H9 (cell line): ENCODE measurements at regions not wholly inside any gene's neighbourhood (a gene's known extent, or its start where the extent isn't known, plus 50 kb on each side); places are given as distances from the start of the nearest gene placed in this dataset.

Source experiments
- DNase-seq: peaks from one replicate; pipeline ENCODE4 v3.0.0-alpha.2; 2017
- H2AFZ ChIP-seq: one replicate; pipeline ENCODE4 v1.6.1; 2013; ENCODE audit warnings: mild to moderate bottlenecking, low read length, control low read depth, moderate library complexity
- H2AK5ac ChIP-seq: 2 replicates; pipeline ENCODE4 v1.6.1; 2013; ENCODE audit warnings: low read length, control low read depth, mixed read lengths; ENCODE audit not compliant: insufficient read length
- H2BK120ac ChIP-seq: one replicate; pipeline ENCODE4 v1.6.1; 2013; ENCODE audit warnings: low read depth, mild to moderate bottlenecking, low read length, control low read depth, inconsistent platforms; ENCODE audit not compliant: poor library complexity, severe bottlenecking
- H2BK12ac ChIP-seq: 2 replicates; pipeline ENCODE4 v1.6.1; 2013; ENCODE audit warnings: low read length, control low read depth, mixed read lengths, low read depth; ENCODE audit not compliant: insufficient read length
- H2BK15ac ChIP-seq: 2 replicates; pipeline ENCODE4 v1.6.1; 2013; ENCODE audit warnings: low read depth, low read length, control low read depth
- H2BK20ac ChIP-seq: one replicate; pipeline ENCODE4 v1.6.1; 2013; ENCODE audit warnings: low read depth, mild to moderate bottlenecking, low read length, control low read depth, inconsistent platforms; ENCODE audit not compliant: poor library complexity, severe bottlenecking
- H2BK5ac ChIP-seq: 2 replicates; pipeline ENCODE4 v1.6.1; 2013; ENCODE audit warnings: low read length, control low read depth, mixed read lengths; ENCODE audit not compliant: insufficient read length
- H3K14ac ChIP-seq: 2 replicates; pipeline ENCODE4 v1.6.1; 2013; ENCODE audit warnings: low read length, control low read depth; ENCODE audit not compliant: insufficient read depth
- H3K18ac ChIP-seq: 2 replicates; pipeline ENCODE4 v1.6.1; 2013; ENCODE audit warnings: low read depth, mild to moderate bottlenecking, mixed read lengths, low read length, control low read depth; ENCODE audit not compliant: insufficient read length
- H3K23ac ChIP-seq: 2 replicates; pipeline ENCODE4 v1.6.1; 2013; ENCODE audit warnings: low read length, control low read depth, mixed read lengths, low read depth; ENCODE audit not compliant: insufficient read length
- H3K23me2 ChIP-seq: 2 replicates; pipeline ENCODE4 v1.6.1; 2013; ENCODE audit warnings: low read depth, mild to moderate bottlenecking, mixed read lengths, low read length, control low read depth; ENCODE audit not compliant: insufficient read length, poor library complexity, severe bottlenecking
- H3K27ac ChIP-seq: 2 replicates; pipeline ENCODE4 v1.5.1; 2013; ENCODE audit warnings: low read length, control low read depth, mixed read lengths, low read depth; ENCODE audit not compliant: insufficient read length
- H3K27me3 ChIP-seq: 2 replicates; pipeline ENCODE4 v1.6.1; 2013; ENCODE audit warnings: low read length, control low read depth, inconsistent platforms; ENCODE audit not compliant: insufficient read depth
- H3K4ac ChIP-seq: 2 replicates; pipeline ENCODE4 v1.6.1; 2013; ENCODE audit warnings: low read depth, mild to moderate bottlenecking, control low read depth, inconsistent platforms, low read length, moderate library complexity
- H3K4me1 ChIP-seq: 2 replicates; pipeline ENCODE4 v1.6.1; 2013; ENCODE audit warnings: low read length, control low read depth, inconsistent platforms; ENCODE audit not compliant: insufficient read depth
- H3K4me2 ChIP-seq: 2 replicates; pipeline ENCODE4 v1.6.1; 2013; ENCODE audit warnings: low read length, control low read depth, mixed read lengths; ENCODE audit not compliant: insufficient read length, insufficient read depth
- H3K56ac ChIP-seq: 2 replicates; pipeline ENCODE4 v1.6.1; 2013; ENCODE audit warnings: low read depth, mild to moderate bottlenecking, mixed read lengths, low read length, control low read depth; ENCODE audit not compliant: insufficient read length
- H3K79me1 ChIP-seq: 2 replicates; pipeline ENCODE4 v1.6.1; 2013; ENCODE audit warnings: low read depth, mild to moderate bottlenecking, moderate library complexity, low read length, control low read depth, inconsistent platforms; ENCODE audit not compliant: insufficient read depth, poor library complexity, severe bottlenecking
- H3K79me2 ChIP-seq: 2 replicates; pipeline ENCODE4 v1.6.1; 2013; ENCODE audit warnings: low read length, control low read depth, inconsistent platforms; ENCODE audit not compliant: insufficient read depth
- H3K9ac ChIP-seq: 2 replicates; pipeline ENCODE4 v1.6.1; 2013; ENCODE audit warnings: low read length, control low read depth, mixed read lengths; ENCODE audit not compliant: insufficient read length; ENCODE audit errors: extremely low read depth
- H3K9me3 ChIP-seq: one replicate; pipeline ENCODE4 v1.6.1; 2013; ENCODE audit warnings: low read depth, low read length, inconsistent platforms; ENCODE audit not compliant: control insufficient read depth
- H3T11ph ChIP-seq: one replicate; pipeline ENCODE4 v1.6.1; 2013; ENCODE audit warnings: mild to moderate bottlenecking, low read length, control low read depth, inconsistent platforms
- H4K20me1 ChIP-seq: one replicate; pipeline ENCODE4 v1.6.1; 2013; ENCODE audit not compliant: control insufficient read depth, insufficient read length, insufficient read depth
- H4K5ac ChIP-seq: 2 replicates; pipeline ENCODE4 v1.6.1; 2013; ENCODE audit warnings: low read depth, mild to moderate bottlenecking, mixed read lengths, low read length, control low read depth; ENCODE audit not compliant: insufficient read length
- H4K8ac ChIP-seq: replicated peaks from 2 replicates; pipeline ENCODE4 v1.6.1; 2013; ENCODE audit warnings: low read length, control low read depth, mixed read lengths, low read depth; ENCODE audit not compliant: insufficient read length
- H4K91ac ChIP-seq: 2 replicates; pipeline ENCODE4 v1.6.1; 2013; ENCODE audit warnings: low read depth, mild to moderate bottlenecking, moderate library complexity, mixed read lengths, low read length, control low read depth; ENCODE audit not compliant: insufficient read length
- H3K27ac Mint-ChIP-seq, 3 experiments: 2 replicates in 2 of 3; 3 replicates in 1 of 3; pipeline ENCODE4 v1.8.0; 2020 to 2021; ENCODE audit warnings: mixed read lengths in 3 of 3, mild to moderate bottlenecking in 1 of 3, moderate library complexity in 1 of 3
- H3K27me3 Mint-ChIP-seq: 2 replicates; pipeline ENCODE4 v1.8.0; 2021; ENCODE audit warnings: low read depth, mild to moderate bottlenecking, moderate library complexity, mixed read lengths
- H3K36me3 Mint-ChIP-seq, 3 experiments: 2 replicates in 2 of 3; 3 replicates in 1 of 3; pipeline ENCODE4 v1.8.0; 2020 to 2021; ENCODE audit warnings: low read depth in 3 of 3, mixed read lengths in 3 of 3; ENCODE audit not compliant: insufficient read depth in 1 of 3
- H3K4me1 Mint-ChIP-seq, 2 experiments: 2 replicates each; pipeline ENCODE4 v1.8.0; 2020; ENCODE audit warnings: mixed read lengths in 2 of 2
- H3K4me3 Mint-ChIP-seq, 2 experiments: 2 replicates in 1 of 2; 3 replicates in 1 of 2; pipeline ENCODE4 v1.8.0; 2020 to 2021; ENCODE audit warnings: mild to moderate bottlenecking in 2 of 2, mixed read lengths in 2 of 2, moderate library complexity in 1 of 2
- H3K9me3 Mint-ChIP-seq, 2 experiments: 2 replicates in 1 of 2; 3 replicates in 1 of 2; pipeline ENCODE4 v1.8.0; 2020; ENCODE audit warnings: mild to moderate bottlenecking in 2 of 2, mixed read lengths in 2 of 2, moderate library complexity in 1 of 2
- WGBS: extraction: QIAGEN DNeasy Blood & Tissue Kit; methylation state at CpG from one replicate; pipeline ENCODE4 v1.1.7; 2013; ENCODE audit warnings: missing lambda C conversion rate, low lambda C conversion rate, mixed read lengths; ENCODE audit not compliant: insufficient read length; ENCODE audit errors: extremely low coverage; 5-methylcytosine and 5-hydroxymethylcytosine counted together
- TF ChIP-seq, protein P1 (sequence below): fragments of 200-600 bp; sonication (generic); conservative IDR thresholded peaks from 3 replicates; pipeline ENCODE4 v1.8.0; 2021; ENCODE audit warnings: antibody characterized with exemption, mild to moderate bottlenecking

DNA sequence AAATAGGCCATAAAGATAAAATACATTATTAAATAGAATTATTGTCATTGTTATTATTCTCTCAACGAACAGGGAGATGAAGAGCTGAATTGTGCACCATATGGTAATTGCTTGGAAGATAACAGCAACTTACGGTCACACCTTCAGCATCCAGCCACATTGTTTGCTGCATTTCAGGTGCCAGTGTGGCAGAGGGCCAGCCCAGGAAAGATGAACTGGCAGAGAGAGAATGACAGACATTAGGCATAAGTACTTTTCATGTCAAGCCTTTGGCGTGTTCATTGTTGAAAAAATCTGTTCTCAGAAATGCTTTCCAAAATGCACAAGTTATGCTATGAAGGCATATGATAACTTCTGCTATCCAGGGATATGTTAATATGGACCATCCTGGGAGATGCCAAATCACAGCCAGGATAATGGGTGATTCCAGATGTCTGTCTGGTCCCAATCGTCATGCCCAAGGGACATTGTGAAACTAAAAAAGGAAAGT is 748.6 kb upstream of the PIK3C3 start:
- no peak overlapping the region for H3K18ac ChIP-seq
- Mint-ChIP-seq H3K9me3 (no peaks in the 10 kb centered on the region), H3K4me1 (peaks cover 3 to 5% of the 10 kb centered on the region in 2 experiments; a peak in 2 of 4 replicates), H3K4me3 (no peak overlapping the region), H3K36me3 (no peaks in the 10 kb centered on the region), H3K27me3 (no peaks in the 10 kb centered on the region), H3K27ac (peak overlapping the region in 1 of 3 experiments; percentile 48; a peak in 1 of 7 replicates)
- DNase-seq, result no peak
- no peaks in the 10 kb centered on the region for H4K20me1 ChIP-seq
- H2BK120ac ChIP-seq, result no peak overlapping the region
- no peak overlapping the region for H3K27ac ChIP-seq
- no peaks in the 10 kb centered on the region for H3K79me1 ChIP-seq
- H4K91ac ChIP-seq, result no peak overlapping the region
- no peak overlapping the region for H4K8ac ChIP-seq
- no peaks in the 10 kb centered on the region for H3K23me2 ChIP-seq
- no peak overlapping the region for H3K9ac ChIP-seq
- no peak overlapping the region for H2BK5ac ChIP-seq
- no peak overlapping the region for H4K5ac ChIP-seq
- no peak overlapping the region for H2BK20ac ChIP-seq
- no peak overlapping the region for H3K14ac ChIP-seq
- H2BK12ac ChIP-seq, result no peak overlapping the region
- no peaks in the 10 kb centered on the region for H3K9me3 ChIP-seq
- H3K23ac ChIP-seq, result no peak overlapping the region
- H2AFZ ChIP-seq, result no peak overlapping the region
- H3K4ac ChIP-seq, result no peak overlapping the region
- no peak overlapping the region for H3K56ac ChIP-seq
- H2BK15ac ChIP-seq, result no peak overlapping the region
- H3T11ph ChIP-seq, result no peak overlapping the region
- no CpG with 5 or more reads among the region's 4 CpGs for WGBS
- TF ChIP-seq, protein P1, sequence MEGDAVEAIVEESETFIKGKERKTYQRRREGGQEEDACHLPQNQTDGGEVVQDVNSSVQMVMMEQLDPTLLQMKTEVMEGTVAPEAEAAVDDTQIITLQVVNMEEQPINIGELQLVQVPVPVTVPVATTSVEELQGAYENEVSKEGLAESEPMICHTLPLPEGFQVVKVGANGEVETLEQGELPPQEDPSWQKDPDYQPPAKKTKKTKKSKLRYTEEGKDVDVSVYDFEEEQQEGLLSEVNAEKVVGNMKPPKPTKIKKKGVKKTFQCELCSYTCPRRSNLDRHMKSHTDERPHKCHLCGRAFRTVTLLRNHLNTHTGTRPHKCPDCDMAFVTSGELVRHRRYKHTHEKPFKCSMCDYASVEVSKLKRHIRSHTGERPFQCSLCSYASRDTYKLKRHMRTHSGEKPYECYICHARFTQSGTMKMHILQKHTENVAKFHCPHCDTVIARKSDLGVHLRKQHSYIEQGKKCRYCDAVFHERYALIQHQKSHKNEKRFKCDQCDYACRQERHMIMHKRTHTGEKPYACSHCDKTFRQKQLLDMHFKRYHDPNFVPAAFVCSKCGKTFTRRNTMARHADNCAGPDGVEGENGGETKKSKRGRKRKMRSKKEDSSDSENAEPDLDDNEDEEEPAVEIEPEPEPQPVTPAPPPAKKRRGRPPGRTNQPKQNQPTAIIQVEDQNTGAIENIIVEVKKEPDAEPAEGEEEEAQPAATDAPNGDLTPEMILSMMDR, result no peak
- no peaks in the 10 kb centered on the region for H3K4me1 ChIP-seq
- H2AK5ac ChIP-seq, result no peak overlapping the region
- H3K27me3 ChIP-seq, result no peaks in the 10 kb centered on the region
- no peak overlapping the region for H3K4me2 ChIP-seq
- H3K79me2 ChIP-seq, result no peaks in the 10 kb centered on the region
